HG02981 (cell line): ENCODE measurements at regions not wholly inside any gene's neighbourhood (a gene's known extent, or its start where the extent isn't known, plus 50 kb on each side); places are given as distances from the start of the nearest gene placed in this dataset.
"Not testable (repeated sequence)": the region's sequence is repeated elsewhere in the genome, so short reads cannot be mapped to it uniquely, and the experiment has no call there.

Experiments
- ATAC-seq: cut with Tn5 transposase; IDR thresholded peaks from one replicate; pipeline ENCODE4 v1.9.1; 2021; ENCODE audit warnings: mild to moderate bottlenecking, moderate library complexity; ENCODE audit not compliant: unreplicated experiment

DNA sequence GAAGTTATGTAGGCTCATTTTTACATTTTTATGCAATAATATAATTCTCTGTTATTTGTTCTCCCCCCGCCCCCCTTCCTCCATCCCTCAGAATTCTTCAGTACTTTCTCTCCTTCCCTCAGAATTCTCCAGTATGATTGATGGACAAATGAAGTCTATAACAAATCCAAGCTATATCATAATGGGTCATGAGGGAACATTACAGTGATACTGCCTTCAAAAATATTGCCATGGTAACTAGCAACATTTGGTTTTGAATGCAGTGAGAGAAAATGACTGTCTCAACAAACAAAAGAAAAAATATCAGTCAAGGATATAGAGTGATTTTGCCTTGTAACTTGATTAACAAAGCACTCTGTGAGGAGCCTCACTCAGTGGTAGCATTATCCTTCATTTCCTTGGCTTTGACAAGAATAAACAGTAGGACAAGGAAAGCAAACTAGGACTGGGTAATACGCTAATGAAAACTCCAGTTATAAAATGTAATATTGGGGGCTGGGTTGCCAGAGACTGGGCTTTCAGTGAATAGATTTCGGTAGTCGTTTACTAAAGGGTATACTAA is 392.9 kb upstream of the CRIM1 start:
- no peak for ATAC-seq

DNA sequence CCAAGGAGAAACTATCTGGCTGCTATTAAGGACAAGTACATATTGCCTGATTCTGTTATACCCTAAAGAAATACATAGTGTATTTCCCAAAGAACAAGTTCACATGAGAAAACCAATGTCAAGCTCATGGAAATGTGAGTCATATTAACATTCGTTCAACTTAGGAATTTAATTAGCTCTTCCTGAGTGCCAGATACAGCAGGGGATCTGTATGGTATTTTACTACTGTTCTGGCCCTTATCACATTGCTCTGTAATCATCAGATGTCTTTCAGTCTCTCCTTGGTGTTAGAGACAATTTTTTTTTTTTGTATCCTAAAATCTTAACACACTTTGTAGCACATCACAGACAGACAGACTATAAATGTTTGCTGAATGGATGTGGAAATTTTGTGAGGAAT is 395.0 kb upstream of the CRIM1 start:
- ATAC-seq: no peak

DNA sequence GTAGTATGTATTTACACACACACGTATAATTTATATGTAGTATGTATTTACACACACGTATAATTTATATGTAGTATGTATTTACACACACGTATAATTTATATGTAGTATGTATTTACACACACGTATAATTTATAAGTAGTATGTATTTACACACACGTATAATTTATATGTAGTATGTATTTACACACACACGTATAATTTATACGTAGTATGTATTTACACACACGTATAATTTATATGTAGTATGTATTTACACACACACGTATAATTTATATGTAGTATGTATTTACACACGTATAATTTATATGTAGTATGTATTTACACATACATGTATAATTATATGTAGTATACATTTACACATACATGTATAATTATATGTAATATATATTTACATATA is 398.5 kb upstream of the CRIM1 start:
- not testable (repeated sequence) for ATAC-seq

DNA sequence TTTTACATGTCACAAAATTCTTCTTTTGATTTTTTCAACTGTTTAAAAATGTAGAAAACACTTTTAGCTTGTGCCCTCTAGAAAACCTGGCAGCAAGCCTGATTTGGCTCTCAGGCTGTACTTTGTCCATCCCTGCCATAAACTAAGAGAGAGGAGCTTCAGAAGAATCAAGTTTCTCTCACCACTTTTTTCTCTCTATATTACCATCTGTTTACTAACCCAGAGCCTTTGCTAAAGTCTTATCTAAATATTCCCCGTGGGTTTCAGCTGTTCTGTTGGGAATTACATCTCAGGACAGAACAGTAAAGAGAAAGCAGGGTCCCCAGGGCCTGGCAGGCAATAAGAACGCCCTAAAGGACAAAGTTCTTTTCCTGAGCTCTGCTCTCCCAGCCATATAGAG is 409.1 kb upstream of the CRIM1 start:
- ATAC-seq: no peak

DNA sequence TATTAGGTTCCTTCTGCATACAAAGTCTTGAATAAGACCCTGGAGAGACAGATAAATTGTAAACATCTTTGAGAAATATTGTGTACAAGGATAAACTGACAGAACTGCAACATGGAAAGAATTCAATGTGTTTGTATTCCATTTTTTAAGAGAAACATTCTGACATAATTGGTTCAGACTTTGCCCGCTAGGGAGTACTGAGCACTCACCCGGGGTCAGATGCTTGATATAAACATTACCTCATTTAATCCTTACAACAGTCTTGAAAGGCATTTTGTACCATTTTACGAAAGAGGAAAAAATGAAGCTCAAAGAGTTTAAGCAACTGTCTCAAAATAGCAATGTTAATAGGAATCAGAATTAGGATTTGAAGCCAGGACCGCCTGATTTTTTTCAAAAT is 416.7 kb upstream of the CRIM1 start:
- no peak for ATAC-seq

DNA sequence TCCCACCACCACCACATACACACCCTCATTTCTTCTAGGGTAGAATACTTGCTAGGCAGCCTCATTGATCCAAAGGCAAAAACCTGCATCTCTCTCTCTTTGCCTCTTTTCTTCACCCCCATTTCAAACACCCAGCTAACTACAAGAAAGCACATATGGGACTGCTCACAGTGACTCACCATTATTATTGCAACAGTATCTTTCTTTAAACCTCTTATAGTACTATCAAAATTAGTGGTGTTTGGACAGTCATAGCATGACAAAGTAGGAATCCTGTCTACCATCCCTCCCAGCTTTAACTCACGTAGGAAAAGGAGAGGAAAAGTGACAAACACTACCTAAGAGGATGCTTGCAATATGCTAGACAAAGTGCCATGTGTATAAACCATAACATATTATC is 422.5 kb upstream of the CRIM1 start:
- ATAC-seq: no peak

DNA sequence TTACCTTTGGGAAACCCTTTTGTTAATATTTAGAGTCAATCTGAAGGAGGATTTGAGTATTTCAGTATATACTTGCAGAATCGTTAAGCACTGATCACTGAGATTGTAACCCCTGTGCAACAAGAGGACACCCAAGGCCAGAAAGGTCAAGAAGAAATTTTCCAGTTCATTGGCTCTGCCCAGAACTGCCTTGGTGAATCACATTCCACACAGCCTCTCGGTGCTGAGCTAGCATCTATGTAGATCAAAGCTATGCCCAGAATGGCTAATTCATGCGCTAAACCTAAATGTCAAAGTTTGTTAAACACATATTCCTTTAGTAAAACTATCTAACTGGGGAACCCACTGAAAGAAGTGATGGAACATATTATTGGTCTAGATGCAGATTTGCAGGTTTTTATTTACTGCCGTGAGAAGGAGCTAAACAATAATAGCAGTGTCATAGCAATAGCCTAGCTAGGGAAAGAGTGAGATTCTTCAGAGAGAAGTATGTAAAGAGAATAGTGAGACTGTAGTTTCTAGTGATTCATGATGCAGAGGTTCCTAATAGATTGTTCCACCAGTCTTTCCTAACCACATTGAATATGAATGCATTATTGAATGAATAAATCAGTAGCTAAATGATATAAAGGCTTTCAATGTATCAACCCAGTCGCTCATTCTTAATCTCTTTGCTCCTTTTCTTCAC is 423.2 kb upstream of the CRIM1 start:
- no peak for ATAC-seq

DNA sequence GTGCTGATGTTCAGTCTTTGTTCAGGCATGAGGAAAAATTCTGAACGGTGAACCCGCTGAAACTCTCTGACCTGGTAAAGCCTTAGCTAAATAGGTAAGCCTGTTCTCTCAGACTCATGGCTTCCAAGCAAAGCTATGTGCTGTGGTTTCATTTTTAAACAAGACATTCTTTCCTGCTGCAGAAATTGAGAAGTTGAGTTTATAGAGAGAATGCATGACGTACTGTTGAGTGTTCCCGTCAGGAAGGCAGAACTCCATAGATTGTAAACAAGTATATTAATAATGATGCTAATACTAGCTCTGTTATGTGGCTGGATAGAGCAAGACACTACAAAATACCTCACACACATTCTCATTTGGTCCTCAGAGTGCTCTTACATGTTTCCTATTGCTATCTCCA is 424.0 kb upstream of the CRIM1 start:
- no peak for ATAC-seq

DNA sequence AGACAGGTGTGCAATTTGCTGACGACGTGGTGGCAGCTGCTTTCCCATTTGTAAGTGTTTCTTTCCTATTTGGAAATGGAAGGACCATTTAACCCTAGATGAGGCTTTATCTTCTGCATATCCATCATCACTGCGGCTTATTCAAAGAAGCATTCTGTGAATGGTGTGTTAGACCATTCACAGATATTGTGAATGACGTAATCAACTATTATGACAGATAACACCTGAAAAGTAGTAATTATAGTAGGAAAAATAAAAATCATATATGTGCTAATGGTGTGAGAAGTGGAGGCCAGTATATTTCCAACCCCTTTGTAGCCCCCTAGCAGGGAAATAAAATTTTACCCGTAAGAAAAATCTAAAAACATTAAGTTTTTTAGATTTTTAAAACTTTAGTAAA is 424.5 kb upstream of the CRIM1 start:
- no peak for ATAC-seq

DNA sequence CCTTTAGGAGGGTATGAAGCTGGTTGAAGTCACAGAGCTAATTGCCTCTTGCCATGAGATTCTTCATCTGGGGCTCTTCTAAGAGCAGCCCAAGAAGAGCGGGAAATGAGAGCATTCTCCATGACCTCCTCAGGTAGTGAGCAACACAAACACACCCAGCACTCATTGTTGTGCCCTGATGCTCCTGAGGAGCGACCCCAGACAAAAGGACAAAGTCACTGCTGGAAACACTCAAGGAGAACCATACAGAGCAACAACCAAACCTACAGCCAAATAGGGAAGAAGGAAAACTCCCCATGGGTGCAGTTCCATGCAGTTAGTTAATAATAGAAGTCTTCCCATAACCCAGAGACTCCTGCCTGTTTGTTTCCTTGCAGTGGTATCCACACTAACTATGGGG is 426.0 kb upstream of the CRIM1 start:
- ATAC-seq: no peak

DNA sequence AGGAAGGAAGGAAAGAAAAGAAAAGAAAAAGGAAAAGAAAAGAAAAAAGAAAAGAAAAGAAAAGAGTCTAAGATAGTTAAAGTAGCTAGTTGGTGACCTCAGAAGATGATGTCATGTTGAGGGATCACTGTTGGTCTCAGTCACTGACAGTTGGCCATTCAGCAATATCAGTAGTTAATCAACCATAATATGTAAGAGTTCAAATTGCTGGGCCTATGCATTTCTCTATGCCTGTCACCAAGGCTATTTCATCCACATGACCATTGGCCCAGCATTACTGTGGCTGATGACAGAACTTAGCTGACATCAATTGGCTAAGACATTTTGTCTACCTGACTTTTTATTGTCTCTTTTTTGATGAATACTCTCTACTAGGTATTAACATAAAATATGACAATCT is 435.5 kb upstream of the CRIM1 start:
- no peak for ATAC-seq

DNA sequence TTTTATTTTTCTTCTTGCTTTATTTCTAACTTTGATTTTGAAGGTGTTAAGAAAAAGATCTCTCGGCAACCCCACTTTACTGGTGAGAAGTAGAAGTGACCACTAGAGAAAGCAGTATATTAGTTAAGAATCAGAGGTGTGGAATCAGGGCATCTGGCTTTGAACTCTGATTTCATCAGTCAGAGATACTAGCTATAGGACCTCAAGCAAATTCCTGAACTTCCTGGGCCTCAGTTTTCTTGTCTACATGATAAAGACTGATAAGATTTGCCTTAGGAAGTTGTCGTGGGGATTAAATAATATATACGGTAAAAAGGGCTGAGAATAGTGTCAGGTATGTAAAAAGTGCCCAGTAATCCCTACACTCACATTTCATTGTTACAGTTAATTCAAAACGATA is 440.3 kb upstream of the CRIM1 start:
- no peak for ATAC-seq

DNA sequence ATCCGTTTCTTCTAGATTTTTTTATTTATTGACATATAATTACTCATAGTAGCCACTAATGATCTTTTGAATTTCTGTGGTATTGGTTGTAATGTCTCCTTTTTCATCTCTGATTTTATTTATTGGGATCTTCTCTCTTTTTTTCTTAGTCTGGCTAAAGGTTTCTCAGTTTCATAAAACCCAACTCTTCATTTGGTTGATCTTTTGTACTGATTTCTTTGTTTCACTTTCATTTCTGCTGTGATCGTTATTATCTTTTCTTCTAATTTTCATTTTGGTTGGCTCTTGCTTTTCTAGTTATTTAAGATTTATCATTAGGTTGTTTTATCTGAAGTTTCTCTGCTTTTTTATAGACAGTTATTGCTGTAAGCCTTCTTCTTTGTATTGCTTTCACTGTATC is 463.6 kb upstream of the CRIM1 start:
- no peak for ATAC-seq

DNA sequence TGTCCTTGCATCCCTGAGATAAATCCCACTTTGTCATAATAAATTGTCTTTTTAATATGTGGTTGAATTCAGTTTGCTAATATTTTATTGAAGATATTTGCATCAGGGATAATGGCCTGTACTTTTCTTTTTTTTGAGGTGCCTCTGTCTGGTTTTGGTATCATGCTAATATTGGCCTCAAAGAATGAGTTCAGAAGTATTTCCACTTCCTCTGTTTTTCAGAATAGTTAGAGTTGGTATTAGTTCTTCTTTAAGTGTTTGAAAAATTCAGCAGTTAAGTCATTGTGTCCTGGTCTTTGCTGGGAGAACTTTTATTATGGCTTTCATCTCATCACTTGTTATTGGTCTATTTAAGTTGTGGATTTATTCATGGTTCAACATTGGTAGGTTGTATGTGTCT is 464.1 kb upstream of the CRIM1 start:
- no peak for ATAC-seq

DNA sequence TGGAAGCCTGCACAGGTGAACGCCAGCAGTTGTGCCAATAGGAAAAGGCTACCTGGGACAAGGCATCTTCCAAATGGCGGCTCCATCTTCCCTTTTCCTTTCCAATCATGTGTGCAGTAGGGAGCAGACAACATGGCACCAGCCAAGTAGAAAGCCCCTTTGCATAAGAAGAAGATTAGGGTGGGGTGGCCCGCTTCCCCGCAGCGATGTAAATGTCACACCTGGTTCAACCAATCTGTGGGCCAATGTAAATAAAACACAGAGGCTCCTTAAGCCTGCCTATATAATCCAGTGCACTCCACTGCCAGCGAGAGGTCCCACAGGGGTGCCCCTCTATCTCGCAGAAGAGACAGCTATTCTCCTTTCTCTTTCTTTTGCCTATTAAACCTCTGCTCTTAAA is 468.4 kb upstream of the CRIM1 start:
- no peak for ATAC-seq

DNA sequence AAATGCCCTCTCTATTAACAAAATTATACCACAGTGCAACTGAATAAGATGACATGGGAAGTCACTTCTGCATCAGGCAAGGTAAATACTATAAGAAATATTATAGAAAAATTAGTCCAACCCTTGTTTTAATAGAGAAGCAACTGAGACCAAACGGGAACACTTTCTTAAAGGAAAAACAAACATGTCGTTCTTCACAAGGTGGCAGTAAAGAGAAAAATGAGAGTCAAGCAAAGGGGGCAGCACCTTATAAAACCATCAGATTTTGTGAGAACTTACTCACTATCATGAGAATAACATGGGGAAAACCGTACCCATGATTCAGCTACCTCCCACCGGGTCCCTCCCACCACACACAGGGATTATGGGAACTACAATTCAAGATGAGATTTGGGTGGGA is 481.7 kb upstream of the CRIM1 start:
- ATAC-seq: no peak

DNA sequence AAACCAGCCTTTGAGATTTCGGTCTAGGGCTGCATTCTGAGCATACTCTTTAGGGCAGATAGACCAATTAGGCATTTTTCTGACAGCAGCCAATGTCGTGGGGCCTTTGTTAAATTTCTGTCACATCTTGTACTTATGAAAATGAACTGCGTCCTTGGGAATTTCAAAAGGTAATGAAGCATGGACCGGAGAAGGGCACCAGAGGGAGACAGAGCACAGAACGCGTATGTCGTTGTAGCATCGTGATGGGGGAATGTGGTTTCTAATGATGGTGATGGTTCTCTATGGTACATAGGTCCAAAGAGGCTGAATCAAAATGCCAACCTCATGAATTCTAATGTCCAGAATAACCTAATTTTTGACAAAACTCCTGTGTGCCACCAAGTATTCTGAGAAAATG is 483.9 kb upstream of the CRIM1 start:
- ATAC-seq: no peak

DNA sequence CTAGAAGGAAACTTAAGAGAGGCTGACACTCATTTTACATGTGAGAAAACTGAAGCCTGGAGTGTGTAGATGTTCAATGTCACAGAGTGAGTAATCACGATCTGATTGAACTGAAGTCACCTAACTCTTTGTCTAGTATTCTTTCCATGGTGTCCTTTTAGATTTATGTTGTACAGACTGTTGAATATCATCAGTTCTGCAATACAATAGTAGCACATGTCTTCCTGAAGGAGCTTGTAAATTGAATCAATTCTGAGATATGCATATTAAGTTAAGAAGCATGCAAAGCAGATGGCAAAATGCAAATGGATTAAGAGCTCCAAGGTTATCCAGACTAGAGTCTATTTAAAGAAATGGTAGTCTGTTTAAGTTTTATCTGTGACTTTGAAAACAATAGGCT is 484.9 kb upstream of the CRIM1 start:
- ATAC-seq: no peak

DNA sequence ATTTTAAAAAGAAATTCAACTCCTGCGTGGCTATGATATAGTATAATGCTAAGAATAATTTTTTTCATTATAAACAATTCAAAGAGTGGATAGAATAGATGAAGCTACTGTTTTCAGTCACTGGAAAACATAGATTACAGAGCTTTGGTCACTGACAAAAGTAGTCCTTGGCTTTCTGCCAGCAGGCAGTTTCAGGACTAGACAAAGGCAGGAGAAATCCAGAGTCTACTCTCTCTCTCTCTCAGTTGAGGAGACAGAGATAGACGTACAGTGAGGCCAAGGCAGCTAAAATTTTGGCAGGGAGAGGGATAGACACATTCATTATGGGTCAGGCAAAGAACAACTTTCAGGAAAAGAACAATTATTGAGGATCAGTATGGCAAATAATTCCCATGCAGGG is 491.4 kb upstream of the CRIM1 start:
- no peak for ATAC-seq

DNA sequence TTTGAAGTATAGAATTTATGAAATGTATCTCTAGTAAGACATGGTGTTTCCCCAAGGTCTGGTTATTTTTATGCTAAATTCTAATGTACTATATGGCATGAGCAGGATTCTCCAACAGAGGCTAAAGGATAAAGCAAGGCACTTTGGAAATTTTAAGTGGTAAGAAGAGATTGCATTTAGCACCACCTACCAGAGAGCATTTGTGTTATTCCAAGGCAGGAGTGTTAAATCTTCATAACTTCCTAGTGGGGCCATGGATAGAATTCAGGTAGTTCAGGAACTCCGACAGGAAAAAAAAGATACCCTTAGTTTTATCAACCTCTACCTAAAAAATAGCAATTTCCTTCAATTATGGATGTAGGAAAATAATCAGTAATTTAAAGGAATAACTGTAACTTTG is 497.4 kb upstream of the CRIM1 start:
- ATAC-seq: no peak

DNA sequence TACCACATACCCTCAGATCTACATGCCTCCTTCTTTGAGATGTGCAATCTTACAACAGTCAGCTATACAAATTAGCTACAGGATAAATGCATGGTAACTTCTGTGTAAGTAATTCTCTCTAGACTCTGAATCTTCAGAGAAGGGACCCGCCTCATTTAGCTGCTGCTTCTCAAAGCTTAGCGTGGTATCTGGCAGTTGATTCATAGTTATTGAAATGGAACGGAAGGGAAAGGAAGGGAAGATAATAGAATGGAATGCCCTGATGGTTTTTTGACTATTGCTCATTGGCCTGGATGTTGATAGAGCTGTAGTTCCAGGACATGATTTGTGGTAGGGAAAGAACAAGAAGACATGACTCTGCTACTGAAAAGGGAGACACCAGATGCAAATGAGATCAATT is 498.1 kb upstream of the CRIM1 start:
- no peak for ATAC-seq

DNA sequence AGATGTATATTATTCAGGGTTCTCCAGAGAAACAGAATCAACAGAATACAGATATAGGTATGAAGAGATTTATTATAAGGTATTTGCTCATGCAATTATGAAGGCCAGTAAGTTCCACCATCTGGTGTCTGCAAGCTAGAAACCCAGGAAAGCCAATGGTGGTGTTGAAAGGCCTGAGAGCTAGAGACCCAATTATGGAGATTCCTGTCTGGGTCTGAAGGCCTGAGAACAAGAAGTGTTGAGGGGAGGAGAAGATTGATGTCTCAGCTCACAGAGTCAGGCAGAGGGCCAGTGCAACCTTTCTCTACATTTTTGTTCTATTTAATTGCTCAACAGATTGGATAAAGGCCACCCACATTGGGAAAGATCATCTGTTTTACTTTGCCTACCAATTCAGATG is 524.2 kb upstream of the CRIM1 start:
- no peak for ATAC-seq

DNA sequence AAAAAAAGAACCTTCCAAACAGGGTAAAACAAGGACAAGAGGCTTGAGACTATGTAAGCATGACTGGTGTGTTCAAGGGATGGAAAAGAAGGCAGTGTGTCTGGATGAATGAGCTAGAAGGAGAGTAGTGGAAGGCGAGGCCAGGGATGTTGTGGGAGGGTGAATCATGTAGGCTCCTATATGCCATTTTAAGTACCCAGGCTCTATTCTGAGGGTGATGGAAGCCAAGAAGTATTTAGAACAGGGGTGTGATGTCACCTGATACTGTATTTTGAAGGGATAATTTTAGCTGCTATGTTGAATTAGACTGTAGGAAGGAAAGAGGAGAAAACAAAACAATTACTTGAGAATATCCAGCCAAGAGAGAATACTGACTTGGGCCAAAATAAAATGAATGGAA is 524.7 kb upstream of the CRIM1 start:
- no peak for ATAC-seq
